ENCODE measurements at regions not wholly inside any gene's neighbourhood (a gene's known extent, or its start where the extent isn't known, plus 50 kb on each side); places are given as distances from the start of the nearest gene placed in this dataset.
A peak's percentile ranks its signal among the peaks of the same experiment; 100 is the strongest.

- no peak for DNase-seq
These were observed 267.8 kb downstream of the RPS24 start for GRCh38 chr10:78301481-78301880.

- no peak for DNase-seq
These were observed 268.5 kb downstream of the RPS24 start for GRCh38 chr10:78301891-78302738.

GRCh38 chr10:78302739-78302988, 269.0 kb downstream of the RPS24 start:
- no peak for DNase-seq

- DNase-seq = peak; percentile 25
These were observed 269.6 kb downstream of the RPS24 start for GRCh38 chr10:78302989-78303854.

GRCh38 chr10:78304091-78305045, 270.7 kb downstream of the RPS24 start:
- no peak for DNase-seq

- no peak for DNase-seq
These were observed 271.6 kb downstream of the RPS24 start for GRCh38 chr10:78305311-78305710.

GRCh38 chr10:78306358-78306757, 272.7 kb downstream of the RPS24 start:
- no peak for DNase-seq

GRCh38 chr10:78307576-78307975, 273.9 kb downstream of the RPS24 start:
- no peak for DNase-seq

GRCh38 chr10:78309536-78310237, 276.0 kb downstream of the RPS24 start:
- DNase-seq = no peak

GRCh38 chr10:78310481-78311080, 276.9 kb downstream of the RPS24 start:
- DNase-seq = no peak

GRCh38 chr10:78312197-78313047, 278.8 kb downstream of the RPS24 start:
- DNase-seq = no peak

GRCh38 chr10:78313048-78313381, 279.4 kb downstream of the RPS24 start:
- DNase-seq = no peak

GRCh38 chr10:78313636-78314035, 280.0 kb downstream of the RPS24 start:
- DNase-seq = no peak

- DNase-seq = no peak
These were observed 281.0 kb downstream of the RPS24 start for GRCh38 chr10:78314651-78315050.

GRCh38 chr10:78316451-78316931, 282.8 kb downstream of the RPS24 start:
- no peak for DNase-seq

GRCh38 chr10:78318305-78318704, 284.6 kb downstream of the RPS24 start:
- no peak for DNase-seq

- DNase-seq = no peak
These were observed 285.7 kb downstream of the RPS24 start for GRCh38 chr10:78319371-78319770.

- no peak for DNase-seq
These were observed 286.2 kb downstream of the RPS24 start for GRCh38 chr10:78319841-78320240.

GRCh38 chr10:78320506-78320905, 286.8 kb downstream of the RPS24 start:
- DNase-seq = no peak

- DNase-seq = no peak
These were observed 287.3 kb downstream of the RPS24 start for GRCh38 chr10:78321000-78321399.

GRCh38 chr10:78321500-78321899, 287.8 kb downstream of the RPS24 start:
- no peak for DNase-seq
